HepG2 (cell line): ENCODE measurements at regions not wholly inside any gene's neighbourhood (a gene's known extent, or its start where the extent isn't known, plus 50 kb on each side); places are given as distances from the start of the nearest gene placed in this dataset.
A peak's percentile ranks its signal among the peaks of the same experiment; 100 is the strongest.

Experiments used
- ATAC-seq: fragments of 200-7000 bp; cut with Tn5 transposase; 3 replicates; pipeline ENCODE4 v1.9.1; 2020; ENCODE audit warnings: mild to moderate bottlenecking, moderate library complexity
- BruUV-seq: library from RNA; stranded (reverse); fragments of 400-500 nt; replicated peaks from 2 replicates; lab custom pipeline; 2021; lab: Mats Ljungman, UMichigan
- CTCF ChIA-PET: fragments of 300-600 bp; formaldehyde crosslinking; extraction: SDS; loops from one replicate; lab custom pipeline; 2021; ENCODE audit warnings: low total read pairs, inconsistent platforms, low intra/inter-chr PET ratio; lab: Yijun Ruan, JAX
- POLR2A ChIA-PET: fragments of 350-600 bp; sonication (Branson Sonifier 250); formaldehyde crosslinking; loops from one replicate; lab custom pipeline; 2020; ENCODE audit warnings: antibody characterized with exemption, inconsistent platforms; lab: Yijun Ruan, JAX
- DNase-seq: peaks from one replicate; pipeline ENCODE4 v3.0.0-alpha.2; 2015; ENCODE audit warnings: low spot score
- FAIRE-seq: peaks from 3 replicates; lab custom pipeline; 2011; peaks lifted over from hg19 to GRCh38; lab: Jason Lieb, UNC
- H2AFZ ChIP-seq: one replicate; pipeline ENCODE4 v1.6.1; 2011; ENCODE audit warnings: low read length, inconsistent platforms
- H3K27ac ChIP-seq: fragments of 300-600 bp; 3 replicates; pipeline ENCODE4 v1.8.0; 2011; ENCODE audit warnings: mixed run types, mild to moderate bottlenecking, mixed read lengths, low read length, inconsistent platforms; ENCODE audit not compliant: insufficient read depth; ENCODE audit errors: extremely low read length
- H3K27me3 ChIP-seq, 2 experiments: fragments of 200-600 bp in 1 of 2; 2 replicates in 1 of 2; 3 replicates in 1 of 2; pipeline versions ENCODE4 v1.6.0 to v1.8.0; 2011; ENCODE audit warnings: low read length in 2 of 2, mild to moderate bottlenecking in 2 of 2, moderate library complexity in 2 of 2, inconsistent platforms in 1 of 2; ENCODE audit not compliant: insufficient read depth in 2 of 2, control insufficient read depth in 1 of 2
- H3K36me3 ChIP-seq, 2 experiments: fragments of 200-600 bp in 1 of 2; replicated peaks in 1 of 2; 2 replicates in 1 of 2; 3 replicates in 1 of 2; pipeline versions ENCODE4 v1.5.1 to v1.8.0; 2011; ENCODE audit warnings: low read length in 2 of 2, inconsistent platforms in 1 of 2; ENCODE audit not compliant: insufficient read depth in 2 of 2, control insufficient read depth in 1 of 2
- H3K4me1 ChIP-seq: 2 replicates; pipeline ENCODE4 v1.5.1; 2012; ENCODE audit warnings: low read length, inconsistent platforms; ENCODE audit not compliant: insufficient read depth
- H3K4me2 ChIP-seq: 2 replicates; pipeline ENCODE4 v1.6.0; 2011; ENCODE audit warnings: low read depth, low read length, inconsistent platforms
- H3K4me3 ChIP-seq, 3 experiments: fragments of 200-600 bp in 1 of 3; sonication (generic), shearing (Covaris generic) in 1 of 3; replicated peaks in 1 of 3; 2 replicates each; pipeline ENCODE4 v1.5.1; 2011 to 2016; ENCODE audit warnings: low read length in 3 of 3, inconsistent platforms in 2 of 3, low read depth in 2 of 3, mild to moderate bottlenecking in 2 of 3, control low read depth in 1 of 3, mixed read lengths in 1 of 3; ENCODE audit not compliant: insufficient read depth in 1 of 3
- H3K79me2 ChIP-seq: one replicate; pipeline ENCODE4 v1.6.1; 2011; ENCODE audit warnings: low read length, inconsistent platforms; ENCODE audit not compliant: insufficient read depth
- H3K9ac ChIP-seq: 2 replicates; pipeline ENCODE4 v1.6.0; 2011; ENCODE audit warnings: mild to moderate bottlenecking, low read depth, low read length, inconsistent platforms; ENCODE audit not compliant: insufficient read depth
- H3K9me3 ChIP-seq: 2 replicates; pipeline ENCODE4 v1.5.1; 2012; ENCODE audit warnings: mild to moderate bottlenecking, low read length
- H4K20me1 ChIP-seq: 2 replicates; pipeline ENCODE4 v1.6.0; 2011; ENCODE audit warnings: inconsistent platforms, mild to moderate bottlenecking, low read length, moderate library complexity; ENCODE audit not compliant: insufficient read depth
- BRD4 ChIP-seq: sonication (generic); formaldehyde crosslinking; IDR thresholded peaks from 2 replicates; pipeline ENCODE4 v1.4.0; 2020; ENCODE audit warnings: missing genetic modification reagents
- FLYWCH1 ChIP-seq: sonication (generic); formaldehyde crosslinking; IDR thresholded peaks from 2 replicates; pipeline ENCODE4 v1.8.1; 2023; ENCODE audit warnings: mild to moderate bottlenecking, missing genetic modification reagents
- GATAD2A ChIP-seq: IDR thresholded peaks from 2 replicates; pipeline ENCODE4 v1.6.1; 2016
- GRHL1 ChIP-seq: sonication (generic); formaldehyde crosslinking; conservative IDR thresholded peaks from 2 replicates; pipeline ENCODE4 v1.8.0; 2022; ENCODE audit warnings: missing genetic modification reagents
- HNF4A ChIP-seq: sonication (generic); formaldehyde crosslinking; IDR thresholded peaks from 2 replicates; pipeline ENCODE4 v1.4.0; 2020; ENCODE audit warnings: missing genetic modification reagents
- MXD3 ChIP-seq: IDR thresholded peaks from 2 replicates; pipeline ENCODE4 v1.6.1; 2016; ENCODE audit warnings: mild to moderate bottlenecking, missing biosample characterization, missing genetic modification reagents
- NFAT5 ChIP-seq: sonication (generic); formaldehyde crosslinking; IDR thresholded peaks from 2 replicates; pipeline ENCODE4 v1.4.0; 2020; ENCODE audit warnings: missing genetic modification reagents
- RAD51 ChIP-seq: fragments of 450-650 bp; IDR thresholded peaks from 2 replicates; pipeline ENCODE4 v1.6.1; 2016; ENCODE audit warnings: borderline replicate concordance
- RARA ChIP-seq: IDR thresholded peaks from 2 replicates; pipeline ENCODE4 v1.6.1; 2016; ENCODE audit warnings: missing genetic modification reagents, missing compliant biosample characterization
- SPEN ChIP-seq: sonication (generic); formaldehyde crosslinking; IDR thresholded peaks from 2 replicates; pipeline ENCODE4 v1.5.1; 2020; ENCODE audit warnings: low read depth, mild to moderate bottlenecking, missing genetic modification reagents
- THAP8 ChIP-seq: sonication (generic); formaldehyde crosslinking; IDR thresholded peaks from 2 replicates; pipeline ENCODE4 v1.5.1; 2020; ENCODE audit warnings: missing genetic modification reagents, mild to moderate bottlenecking, borderline replicate concordance
- ZNF329 ChIP-seq: sonication (generic); formaldehyde crosslinking; IDR thresholded peaks from 2 replicates; pipeline ENCODE4 v1.9.0; 2021; ENCODE audit warnings: low read depth, mild to moderate bottlenecking, missing genetic modification reagents
- ZNF367 ChIP-seq: sonication (generic); formaldehyde crosslinking; IDR thresholded peaks from 2 replicates; pipeline ENCODE4 v1.4.0; 2020; ENCODE audit warnings: missing genetic modification reagents, borderline replicate concordance
- ZNF746 ChIP-seq: sonication (generic); formaldehyde crosslinking; IDR thresholded peaks from 2 replicates; pipeline ENCODE4 v1.8.0; 2022; ENCODE audit warnings: mild to moderate bottlenecking, missing genetic modification reagents
- ZNF790 ChIP-seq: sonication (generic); formaldehyde crosslinking; IDR thresholded peaks from 2 replicates; pipeline ENCODE4 v1.8.0; 2022; ENCODE audit warnings: missing genetic modification reagents, mild to moderate bottlenecking, borderline replicate concordance
- WGBS: methylation state at CpG from one replicate; pipeline ENCODE4 v1.1.6; 2017; ENCODE audit warnings: low lambda C conversion rate; 5-methylcytosine and 5-hydroxymethylcytosine counted together
- in situ Hi-C: cut with HindIII; loops from 2 replicates; pipeline ENCODE4 v1.10.0; 2017; ENCODE audit warnings: low pct_unique_long_range_greater_than_20kb; ENCODE audit not compliant: extremely low pct_ligation_motif_present
- intact Hi-C: fragments of 100-400 bp; cut with micrococcal nuclease; formaldehyde crosslinking; loops from one replicate; pipeline ENCODE4 v1.10.0; 2022; ENCODE audit not compliant: unreplicated experiment

- no peak for TF ChIP-seq THAP8
- TF ChIP-seq RARA (CRISPR knock-in tag), result peak; percentile 57
- peak; percentile 66; the same call in 1 of the 2 replicates for TF ChIP-seq GATAD2A (CRISPR knock-in tag)
These were observed 258.9 kb upstream of the PROX1 start (continued) for GRCh38 chr1:213728593-213729536.

- no peaks in the 10 kb centered on the region for H4K20me1 ChIP-seq
- CTCF ChIA-PET, result no interaction called here
- peak; percentile 85 for DNase-seq
- no peak for FAIRE-seq
- no peaks in the 10 kb centered on the region for H3K36me3 ChIP-seq
- peak overlapping the region; percentile 34 for H3K27ac ChIP-seq
- POLR2A ChIA-PET, result interaction anchor here (1.4 kb wide), 1 partner anchor 58 kb away, joined by 3 read pairs; no protein-coding TSS in a partner anchor
- H3K4me1 ChIP-seq, result peaks cover 74% of the 10 kb centered on the region
- no peaks in the 10 kb centered on the region for H3K27me3 ChIP-seq
- intact Hi-C loops, result loop anchor here (10.0 kb wide), 1 partner anchor 359 kb away; no protein-coding TSS in a partner anchor
- BruUV-seq, result no TSS peak
- in situ Hi-C loops, result no loop called here
- no peak overlapping the region for H3K4me3 ChIP-seq
- peak; percentile 76 for ATAC-seq
- H3K79me2 ChIP-seq, result no peaks in the 10 kb centered on the region
- H3K4me2 ChIP-seq, result peak overlapping the region; percentile 53
- H2AFZ ChIP-seq, result no peak overlapping the region
- WGBS, result 8% methylated on average over 1 of the region's 1 CpG
- H3K9me3 ChIP-seq, result peaks cover 4% of the 10 kb centered on the region; the same call in 1 of the 2 replicates
- no peak overlapping the region for H3K9ac ChIP-seq
- peak; percentile 69 for TF ChIP-seq HNF4A (CRISPR knock-in tag)
- TF ChIP-seq GRHL1, result no peak
- peak; percentile 91 for TF ChIP-seq GATAD2A (CRISPR knock-in tag)
- TF ChIP-seq FLYWCH1 (CRISPR knock-in tag), result no peak
- TF ChIP-seq SPEN (CRISPR knock-in tag), result no peak
- TF ChIP-seq RAD51, result no peak
- TF ChIP-seq ZNF329, result no peak
- no peak for TF ChIP-seq ZNF746 (CRISPR knock-in tag)
- TF ChIP-seq MXD3, result no peak
- TF ChIP-seq ZNF367 (CRISPR knock-in tag), result no peak
- TF ChIP-seq ZNF790 (CRISPR knock-in tag), result no peak
- TF ChIP-seq NFAT5, result no peak
- no peak for TF ChIP-seq BRD4 (CRISPR knock-in tag)
These were observed 254.1 kb upstream of the PROX1 start for GRCh38 chr1:213733705-213734104.
